Stimulated activated effector memory CD8-positive, alpha-beta T cell treated with anti-CD3 and anti-CD28 coated beads, Interleukin-12 subunit alpha, Interleukin-12 subunit beta, amount 100 ng/mL, for 72 hours (primary cell): ENCODE measurements at regions not wholly inside any gene's neighbourhood (a gene's known extent, or its start where the extent isn't known, plus 50 kb on each side); places are given as distances from the start of the nearest gene placed in this dataset.
A peak's percentile ranks its signal among the peaks of the same experiment; 100 is the strongest.
"Not testable (repeated sequence)": the region's sequence is repeated elsewhere in the genome, so short reads cannot be mapped to it uniquely, and the experiment has no call there.

Experiments used
- ATAC-seq: fragments of 150-1000 bp; cut with Tn5 transposase; 2 replicates; pipeline ENCODE4 v1.10.0; 2021
- DNase-seq, 2 donors: peaks; one replicate each; pipeline ENCODE4 v3.0.0; 2021 to 2022; ENCODE audit warnings: low spot score in 2 of 2
- H3K27ac Mint-ChIP-seq: one replicate; pipeline ENCODE4 v1.8.0; 2022; ENCODE audit warnings: mild to moderate bottlenecking, mixed read lengths
- H3K36me3 Mint-ChIP-seq: one replicate; pipeline ENCODE4 v1.8.0; 2022; ENCODE audit warnings: mild to moderate bottlenecking, mixed read lengths
- H3K4me1 Mint-ChIP-seq: one replicate; pipeline ENCODE4 v1.8.0; 2022; ENCODE audit warnings: mixed read lengths
- H3K4me3 Mint-ChIP-seq: one replicate; pipeline ENCODE4 v1.8.0; 2022; ENCODE audit warnings: mild to moderate bottlenecking, mixed read lengths
- H3K9me3 Mint-ChIP-seq: one replicate; pipeline ENCODE4 v1.8.0; 2022; ENCODE audit warnings: mixed read lengths

GRCh38 chr6:78643976-78644375, 223.4 kb upstream of the IRAK1BP1 start:
- not testable (repeated sequence) for H3K4me1 Mint-ChIP-seq, DNase-seq, H3K4me3 Mint-ChIP-seq, ATAC-seq, H3K27ac Mint-ChIP-seq, H3K9me3 Mint-ChIP-seq, H3K36me3 Mint-ChIP-seq

DNA sequence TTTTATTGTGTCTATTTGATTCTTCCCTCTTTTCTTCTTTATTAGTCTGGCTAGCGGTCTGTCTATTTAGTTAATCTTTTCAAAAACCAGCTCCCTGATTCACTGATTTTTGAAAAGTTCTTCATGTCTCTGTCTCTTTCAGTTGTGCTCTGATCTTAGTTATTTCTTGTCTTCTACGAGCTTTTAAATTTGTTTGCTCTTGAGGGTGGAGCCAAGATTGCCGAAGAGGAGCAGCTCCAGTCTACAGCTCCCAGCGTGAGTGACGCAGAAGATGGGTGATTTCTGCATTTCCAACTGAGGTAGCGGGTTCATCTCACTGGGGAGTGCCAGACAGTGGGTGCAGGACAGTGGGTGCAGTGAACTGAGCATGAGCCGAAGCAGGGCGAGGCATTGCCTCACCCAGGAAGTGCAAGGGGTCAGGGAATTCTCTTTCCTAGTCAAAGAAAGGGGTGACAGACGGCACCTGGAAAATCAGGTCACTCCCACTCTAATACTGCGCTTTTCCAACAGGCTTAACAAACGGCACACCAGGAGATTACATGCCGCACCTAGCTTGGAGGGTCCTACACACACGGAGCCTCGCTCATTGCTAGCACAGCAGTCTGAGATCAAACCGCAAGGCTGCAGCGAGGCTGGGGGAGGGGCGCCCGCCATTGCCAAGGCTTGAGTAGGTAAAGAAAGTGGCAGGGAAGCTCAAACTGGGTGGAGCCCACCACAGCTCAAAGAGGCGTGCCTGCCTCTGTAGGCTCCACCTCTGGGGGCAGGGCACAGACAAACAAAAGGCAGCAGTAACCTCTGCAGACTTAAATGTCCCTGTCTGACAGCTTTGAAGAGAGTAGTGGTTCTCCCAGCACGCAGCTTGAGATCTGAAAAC, 220.6 kb upstream of the IRAK1BP1 start:
- H3K27ac Mint-ChIP-seq, DNase-seq, H3K4me3 Mint-ChIP-seq, H3K9me3 Mint-ChIP-seq, ATAC-seq, H3K4me1 Mint-ChIP-seq, H3K36me3 Mint-ChIP-seq: not testable (repeated sequence)

DNA sequence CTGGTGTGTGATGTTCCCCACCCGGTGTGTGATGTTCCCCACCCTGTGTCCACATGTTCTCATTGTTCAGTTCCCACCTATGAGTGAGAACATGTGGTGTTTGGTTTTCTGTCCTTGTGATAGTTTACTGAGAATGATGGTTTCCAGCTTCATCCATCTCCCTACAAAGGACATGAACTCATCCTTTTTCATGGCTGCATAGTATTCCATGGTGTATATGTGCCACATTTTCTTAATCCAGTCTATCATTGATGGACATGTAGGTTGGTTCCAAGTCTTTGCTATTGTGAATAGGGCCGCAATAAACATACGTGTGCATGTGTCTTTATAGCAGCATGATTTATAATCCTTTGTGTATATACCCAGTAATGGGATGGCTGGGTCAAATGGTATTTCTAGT, 201.5 kb upstream of the IRAK1BP1 start:
- not testable (repeated sequence) for H3K9me3 Mint-ChIP-seq, H3K4me3 Mint-ChIP-seq, H3K27ac Mint-ChIP-seq, ATAC-seq, DNase-seq, H3K36me3 Mint-ChIP-seq, H3K4me1 Mint-ChIP-seq

DNA sequence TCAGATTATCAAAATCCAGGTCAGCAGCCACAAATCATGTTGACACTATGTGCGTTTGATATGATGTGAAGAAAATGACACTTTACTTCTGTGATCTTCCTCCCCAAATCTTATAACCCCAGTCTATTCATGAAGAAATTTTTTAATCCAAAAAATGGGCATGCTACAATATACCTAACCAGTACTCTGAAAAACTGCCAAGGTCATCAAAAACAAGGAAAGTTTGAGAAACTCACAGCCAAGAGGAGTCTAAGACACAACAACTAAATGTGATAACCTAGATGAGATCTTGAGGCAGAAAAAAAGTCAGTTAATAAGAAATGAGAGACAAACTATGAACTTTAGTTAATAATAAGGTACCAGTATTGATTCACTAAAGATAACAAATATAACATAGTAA, 200.6 kb upstream of the IRAK1BP1 start:
- ATAC-seq, result no peak
- no peak overlapping the region for H3K4me3 Mint-ChIP-seq
- no peaks in the 10 kb centered on the region for H3K4me1 Mint-ChIP-seq
- H3K36me3 Mint-ChIP-seq, result no peaks in the 10 kb centered on the region
- H3K27ac Mint-ChIP-seq, result no peak overlapping the region
- DNase-seq, result no peak
- no peaks in the 10 kb centered on the region for H3K9me3 Mint-ChIP-seq

GRCh38 chr6:78670156-78670555, 197.2 kb upstream of the IRAK1BP1 start:
- ATAC-seq (no peak), DNase-seq (no peak)
- no peak overlapping the region for H3K27ac Mint-ChIP-seq
- no peaks in the 10 kb centered on the region for H3K9me3 Mint-ChIP-seq
- no peak overlapping the region for H3K4me3 Mint-ChIP-seq
- no peaks in the 10 kb centered on the region for H3K4me1 Mint-ChIP-seq
- no peaks in the 10 kb centered on the region for H3K36me3 Mint-ChIP-seq

- Mint-ChIP-seq H3K27ac (no peak overlapping the region), H3K4me1 (no peaks in the 10 kb centered on the region), H3K9me3 (no peaks in the 10 kb centered on the region), H3K36me3 (no peaks in the 10 kb centered on the region), H3K4me3 (no peak overlapping the region)
- ATAC-seq (no peak), DNase-seq (no peak)
These were observed 196.5 kb upstream of the IRAK1BP1 start for GRCh38 chr6:78670802-78671201.

- DNase-seq, result not testable (repeated sequence)
These were observed 191.0 kb upstream of the IRAK1BP1 start for GRCh38 chr6:78676069-78677007.

DNA sequence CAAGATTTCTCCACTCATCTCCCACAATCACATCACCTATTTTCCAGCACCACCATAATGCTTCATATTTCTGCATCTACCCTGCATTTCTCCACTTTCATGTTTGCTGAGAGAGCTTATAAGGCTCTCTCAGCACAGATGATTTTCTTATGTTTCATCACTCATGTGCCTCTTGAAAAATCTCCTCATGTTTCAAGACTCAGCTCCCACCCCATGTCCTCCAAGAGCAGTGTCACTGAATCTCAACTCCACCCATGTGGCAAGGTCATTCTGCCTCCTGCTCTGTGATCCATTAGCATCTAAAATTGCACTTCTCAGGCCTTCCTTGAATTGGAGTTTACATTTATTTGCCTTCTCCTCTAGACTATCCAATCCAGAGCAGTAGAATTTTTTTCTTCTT, 178.7 kb upstream of the IRAK1BP1 start:
- Mint-ChIP-seq H3K4me3 (no peak overlapping the region), H3K4me1 (no peaks in the 10 kb centered on the region), H3K9me3 (no peaks in the 10 kb centered on the region), H3K36me3 (no peaks in the 10 kb centered on the region), H3K27ac (no peak overlapping the region)
- DNase-seq, result no peak
- no peak for ATAC-seq

More at GRCh38 chr6:78676069-78677007, 191.0 kb upstream of the IRAK1BP1 start:
- H3K27ac Mint-ChIP-seq, H3K4me1 Mint-ChIP-seq, H3K9me3 Mint-ChIP-seq, H3K36me3 Mint-ChIP-seq, ATAC-seq, H3K4me3 Mint-ChIP-seq: not testable (repeated sequence)

GRCh38 chr6:78693835-78694234, 173.5 kb upstream of the IRAK1BP1 start:
- no peak for DNase-seq
- no peak overlapping the region for H3K4me3 Mint-ChIP-seq
- H3K27ac Mint-ChIP-seq, result no peak overlapping the region
- ATAC-seq, result no peak
- H3K4me1 Mint-ChIP-seq, result no peaks in the 10 kb centered on the region
- H3K9me3 Mint-ChIP-seq, result peaks cover 5% of the 10 kb centered on the region
- H3K36me3 Mint-ChIP-seq, result no peaks in the 10 kb centered on the region

DNA sequence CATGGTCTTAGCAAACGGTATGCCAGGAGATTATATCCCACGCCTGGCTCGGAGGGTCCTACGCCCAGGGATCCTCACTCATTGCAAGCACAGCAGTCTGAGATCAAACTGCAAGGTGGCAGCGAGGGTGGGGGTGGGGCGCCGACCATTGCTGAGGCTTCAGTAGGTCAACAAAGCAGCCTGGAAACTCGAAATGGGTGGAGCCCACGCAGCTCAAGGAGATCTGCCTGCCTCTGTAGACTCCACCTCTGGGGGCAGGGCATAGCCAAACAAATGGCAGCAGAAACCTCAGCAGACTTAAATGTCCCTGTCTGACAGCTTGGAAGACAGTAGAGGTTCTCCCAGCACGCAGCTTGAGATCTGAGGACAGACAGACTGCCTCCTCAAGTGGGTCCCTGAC, 172.7 kb upstream of the IRAK1BP1 start:
- not testable (repeated sequence) for H3K36me3 Mint-ChIP-seq, DNase-seq, ATAC-seq, H3K4me1 Mint-ChIP-seq, H3K27ac Mint-ChIP-seq, H3K9me3 Mint-ChIP-seq, H3K4me3 Mint-ChIP-seq

GRCh38 chr6:78700991-78701390, 166.4 kb upstream of the IRAK1BP1 start:
- ATAC-seq (no peak), DNase-seq (no peak)
- H3K9me3 Mint-ChIP-seq, result peaks cover 5% of the 10 kb centered on the region
- H3K36me3 Mint-ChIP-seq, result no peaks in the 10 kb centered on the region
- H3K4me1 Mint-ChIP-seq, result no peaks in the 10 kb centered on the region
- H3K4me3 Mint-ChIP-seq, result no peak overlapping the region
- no peak overlapping the region for H3K27ac Mint-ChIP-seq

- ATAC-seq (no peak), DNase-seq (no peak)
- no peak overlapping the region for H3K4me3 Mint-ChIP-seq
- H3K27ac Mint-ChIP-seq, result no peak overlapping the region
- no peaks in the 10 kb centered on the region for H3K4me1 Mint-ChIP-seq
- H3K36me3 Mint-ChIP-seq, result no peaks in the 10 kb centered on the region
- peaks cover 5% of the 10 kb centered on the region for H3K9me3 Mint-ChIP-seq
These were observed 165.9 kb upstream of the IRAK1BP1 start for GRCh38 chr6:78701407-78701806.

DNA sequence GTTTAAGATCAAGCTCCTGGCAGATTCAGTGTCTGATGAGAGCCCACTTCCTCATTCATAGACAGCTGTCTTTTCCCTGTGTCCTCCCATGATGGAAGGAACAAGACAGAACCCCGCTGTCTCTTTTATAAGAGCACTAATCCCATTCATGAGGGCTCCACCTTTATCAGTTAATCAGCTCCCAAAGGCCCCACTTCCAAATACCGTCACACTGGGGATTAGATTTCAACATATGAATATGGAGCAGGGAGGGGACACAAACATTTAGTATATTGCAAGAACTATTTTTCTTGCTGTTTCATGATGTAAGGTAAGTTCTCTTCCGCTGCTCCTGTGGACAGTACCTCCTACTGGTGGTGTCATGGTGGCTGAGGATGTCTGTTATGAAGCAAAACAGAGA, 158.3 kb upstream of the IRAK1BP1 start:
- Mint-ChIP-seq H3K9me3 (no peaks in the 10 kb centered on the region), H3K36me3 (no peaks in the 10 kb centered on the region), H3K4me3 (no peak overlapping the region), H3K27ac (no peak overlapping the region), H3K4me1 (no peaks in the 10 kb centered on the region)
- peak; percentile 21 for ATAC-seq
- DNase-seq, result no peak

DNA sequence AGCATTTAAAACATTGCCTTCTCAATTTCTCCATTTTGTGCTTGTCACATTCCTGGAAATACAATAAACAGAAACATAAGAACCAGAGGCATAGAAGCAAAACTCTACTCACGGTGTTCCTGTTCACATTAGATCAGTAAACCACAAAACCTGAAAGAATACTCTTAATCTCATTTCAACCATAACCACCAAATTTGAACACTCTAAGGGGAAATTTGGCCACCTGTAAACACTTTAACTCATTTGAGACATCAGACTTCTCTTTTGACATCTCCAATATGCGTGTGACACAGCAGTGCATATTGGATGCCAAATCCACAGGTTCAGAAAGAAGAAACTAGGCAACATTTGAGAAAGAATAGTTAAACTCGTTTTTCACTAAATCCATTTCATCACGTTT, 153.8 kb upstream of the IRAK1BP1 start:
- H3K4me1 Mint-ChIP-seq, result no peaks in the 10 kb centered on the region
- DNase-seq (no peak), ATAC-seq (no peak)
- H3K9me3 Mint-ChIP-seq, result no peaks in the 10 kb centered on the region
- no peaks in the 10 kb centered on the region for H3K36me3 Mint-ChIP-seq
- H3K27ac Mint-ChIP-seq, result no peak overlapping the region
- no peak overlapping the region for H3K4me3 Mint-ChIP-seq

- ATAC-seq (no peak), DNase-seq (no peak)
- no peak overlapping the region for H3K4me3 Mint-ChIP-seq
- H3K9me3 Mint-ChIP-seq, result peaks cover 27% of the 10 kb centered on the region
- no peaks in the 10 kb centered on the region for H3K36me3 Mint-ChIP-seq
- no peaks in the 10 kb centered on the region for H3K4me1 Mint-ChIP-seq
- H3K27ac Mint-ChIP-seq, result no peak overlapping the region
These were observed 123.2 kb upstream of the IRAK1BP1 start for GRCh38 chr6:78744144-78744543.

DNA sequence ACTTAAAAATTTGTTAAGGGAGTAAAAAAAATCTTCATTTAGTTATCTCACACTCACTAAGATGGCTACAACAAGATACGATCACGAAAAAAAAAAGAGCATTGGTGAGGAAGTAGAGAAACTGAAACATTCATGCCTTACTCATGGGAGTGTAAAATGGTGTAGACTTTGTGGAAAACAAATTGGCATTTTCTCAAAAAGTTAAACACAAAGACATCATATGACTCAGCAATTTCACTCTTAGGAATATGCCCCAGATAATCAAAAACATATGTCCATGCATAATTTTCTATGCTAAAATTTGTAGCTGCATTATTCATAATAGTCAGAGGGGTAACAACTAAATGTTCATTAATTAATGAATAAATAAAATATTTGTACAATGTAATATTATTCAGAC, 120.9 kb upstream of the IRAK1BP1 start:
- no peaks in the 10 kb centered on the region for H3K4me1 Mint-ChIP-seq
- H3K4me3 Mint-ChIP-seq, result no peak overlapping the region
- ATAC-seq, result no peak
- no peaks in the 10 kb centered on the region for H3K36me3 Mint-ChIP-seq
- H3K9me3 Mint-ChIP-seq, result peaks cover 24% of the 10 kb centered on the region
- no peak for DNase-seq
- no peak overlapping the region for H3K27ac Mint-ChIP-seq
